Breast epithelium (tissue), 3 donors: ENCODE measurements at regions not wholly inside any gene's neighbourhood (a gene's known extent, or its start where the extent isn't known, plus 50 kb on each side); places are given as distances from the start of the nearest gene placed in this dataset.

Experiments
- POLR2A ChIP-seq: fragments of 450-650 bp; IDR thresholded peaks from one replicate; pipeline ENCODE4 v1.6.1; 2016; ENCODE audit warnings: antibody characterized with exemption, mild to moderate bottlenecking, moderate library complexity
- POLR2AphosphoS5 ChIP-seq, 3 donors: sonication (generic); formaldehyde crosslinking; IDR thresholded peaks; one replicate each; pipeline ENCODE4 v1.6.1; 2017; ENCODE audit warnings: antibody characterized with exemption in 3 of 3
- TF ChIP-seq, protein P1 (sequence below), 3 donors: fragments of 450-650 bp; IDR thresholded peaks; one replicate each; pipeline ENCODE4 v1.5.1; 2016 to 2017; ENCODE audit warnings: antibody characterized with exemption in 3 of 3, mild to moderate bottlenecking in 3 of 3, moderate library complexity in 3 of 3

DNA sequence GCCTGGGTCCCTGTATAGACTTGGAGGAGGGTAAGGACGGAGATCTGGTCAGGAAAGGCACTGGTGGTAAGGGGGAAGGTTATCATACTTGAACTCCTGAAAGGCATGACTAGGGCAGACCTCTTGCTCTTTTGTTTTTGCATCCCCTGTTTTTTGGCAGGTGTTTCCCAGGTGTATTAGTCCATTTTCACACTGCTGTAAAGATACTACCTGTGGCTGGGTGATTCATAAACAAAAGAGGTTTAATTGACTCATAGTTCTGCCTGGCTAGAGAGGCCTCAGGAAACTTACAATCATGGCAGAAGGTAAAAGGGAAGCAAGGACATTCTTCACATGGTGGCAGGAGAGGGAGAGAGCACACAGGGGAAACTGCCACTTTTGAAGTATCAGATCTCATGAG lies 57.2 kb upstream of the APOBEC4 start:
- TF ChIP-seq POLR2AphosphoS5 (IDR thresholded peaks at IDR 0.05) (no peak), POLR2A (no peak)
- TF ChIP-seq, protein P1, sequence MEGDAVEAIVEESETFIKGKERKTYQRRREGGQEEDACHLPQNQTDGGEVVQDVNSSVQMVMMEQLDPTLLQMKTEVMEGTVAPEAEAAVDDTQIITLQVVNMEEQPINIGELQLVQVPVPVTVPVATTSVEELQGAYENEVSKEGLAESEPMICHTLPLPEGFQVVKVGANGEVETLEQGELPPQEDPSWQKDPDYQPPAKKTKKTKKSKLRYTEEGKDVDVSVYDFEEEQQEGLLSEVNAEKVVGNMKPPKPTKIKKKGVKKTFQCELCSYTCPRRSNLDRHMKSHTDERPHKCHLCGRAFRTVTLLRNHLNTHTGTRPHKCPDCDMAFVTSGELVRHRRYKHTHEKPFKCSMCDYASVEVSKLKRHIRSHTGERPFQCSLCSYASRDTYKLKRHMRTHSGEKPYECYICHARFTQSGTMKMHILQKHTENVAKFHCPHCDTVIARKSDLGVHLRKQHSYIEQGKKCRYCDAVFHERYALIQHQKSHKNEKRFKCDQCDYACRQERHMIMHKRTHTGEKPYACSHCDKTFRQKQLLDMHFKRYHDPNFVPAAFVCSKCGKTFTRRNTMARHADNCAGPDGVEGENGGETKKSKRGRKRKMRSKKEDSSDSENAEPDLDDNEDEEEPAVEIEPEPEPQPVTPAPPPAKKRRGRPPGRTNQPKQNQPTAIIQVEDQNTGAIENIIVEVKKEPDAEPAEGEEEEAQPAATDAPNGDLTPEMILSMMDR (IDR thresholded peaks at IDR 0.05), result no peak
